ENCODE measurements at regions not wholly inside any gene's neighbourhood (a gene's known extent, or its start where the extent isn't known, plus 50 kb on each side); places are given as distances from the start of the nearest gene placed in this dataset.

DNA sequence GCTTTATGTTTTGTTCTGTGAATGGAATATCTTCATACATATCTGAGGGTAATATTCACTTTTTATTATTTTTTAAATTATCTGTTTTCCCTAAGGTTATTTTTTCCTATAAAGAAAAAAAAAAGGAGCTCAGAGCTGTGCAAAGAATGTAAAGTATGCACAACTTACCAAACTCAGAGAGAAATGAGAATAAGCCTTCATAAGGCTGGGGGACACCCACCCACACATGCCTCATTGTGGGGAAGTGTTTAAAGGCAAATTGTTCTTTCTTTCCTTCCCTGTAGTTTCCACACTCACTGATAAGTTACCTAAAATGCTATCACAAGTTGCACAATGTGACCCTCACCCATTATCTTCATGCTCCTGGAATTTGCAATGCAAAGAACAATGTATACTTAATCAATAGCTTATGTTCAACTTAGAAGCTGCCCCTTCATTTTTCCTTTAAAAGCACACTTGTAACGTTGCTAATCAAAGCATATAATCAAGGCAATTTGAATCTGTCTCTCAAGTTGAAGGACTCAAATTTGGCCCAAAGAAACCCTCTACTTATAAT lies 108.1 kb downstream of the GNAT3 start:
- DNase-seq (ENCODE audit: low spot score) (no peak), FAIRE-seq (no peak)

DNA sequence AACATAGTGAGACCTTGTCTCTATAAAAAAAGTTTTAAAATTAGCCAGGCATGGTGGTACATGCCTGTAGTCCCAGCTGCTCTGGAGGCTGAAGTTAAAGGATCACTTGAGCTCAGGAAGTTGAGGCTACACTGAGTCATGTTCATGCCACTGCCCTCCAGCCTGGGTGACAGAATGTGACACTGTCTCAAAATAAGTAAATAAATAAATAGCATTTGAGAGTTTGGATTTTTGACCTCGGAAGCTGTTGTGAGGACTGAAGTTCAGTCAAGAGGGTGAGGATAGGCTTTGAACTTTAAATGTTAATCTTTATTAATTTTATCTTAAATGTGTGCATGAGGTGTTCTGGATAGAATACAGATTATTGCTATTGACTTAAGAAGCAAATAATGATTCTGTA lies 110.2 kb downstream of the GNAT3 start:
- DNase-seq (ENCODE audit: low spot score) (no peak), FAIRE-seq (no peak)

DNA sequence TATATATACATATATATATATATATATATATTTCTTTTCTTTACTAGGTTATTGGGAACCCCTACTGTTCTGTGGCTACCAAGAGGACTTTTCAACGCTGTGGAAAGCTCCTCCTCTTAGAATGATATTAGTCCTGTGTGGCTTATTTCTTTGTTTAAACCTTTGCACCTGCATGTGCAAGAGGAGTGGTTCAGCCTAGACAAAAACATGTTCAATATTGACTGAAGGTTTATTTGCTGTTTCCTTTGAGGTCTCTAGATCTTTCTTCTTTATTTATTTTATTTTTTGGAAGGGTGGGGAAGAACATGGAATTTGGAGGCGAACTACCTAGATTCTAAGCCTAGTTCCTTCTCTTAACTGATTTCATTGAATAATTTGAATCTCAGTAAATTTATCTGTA lies 118.1 kb downstream of the GNAT3 start:
- FAIRE-seq (no peak), DNase-seq (ENCODE audit: low spot score) (no peak)

DNA sequence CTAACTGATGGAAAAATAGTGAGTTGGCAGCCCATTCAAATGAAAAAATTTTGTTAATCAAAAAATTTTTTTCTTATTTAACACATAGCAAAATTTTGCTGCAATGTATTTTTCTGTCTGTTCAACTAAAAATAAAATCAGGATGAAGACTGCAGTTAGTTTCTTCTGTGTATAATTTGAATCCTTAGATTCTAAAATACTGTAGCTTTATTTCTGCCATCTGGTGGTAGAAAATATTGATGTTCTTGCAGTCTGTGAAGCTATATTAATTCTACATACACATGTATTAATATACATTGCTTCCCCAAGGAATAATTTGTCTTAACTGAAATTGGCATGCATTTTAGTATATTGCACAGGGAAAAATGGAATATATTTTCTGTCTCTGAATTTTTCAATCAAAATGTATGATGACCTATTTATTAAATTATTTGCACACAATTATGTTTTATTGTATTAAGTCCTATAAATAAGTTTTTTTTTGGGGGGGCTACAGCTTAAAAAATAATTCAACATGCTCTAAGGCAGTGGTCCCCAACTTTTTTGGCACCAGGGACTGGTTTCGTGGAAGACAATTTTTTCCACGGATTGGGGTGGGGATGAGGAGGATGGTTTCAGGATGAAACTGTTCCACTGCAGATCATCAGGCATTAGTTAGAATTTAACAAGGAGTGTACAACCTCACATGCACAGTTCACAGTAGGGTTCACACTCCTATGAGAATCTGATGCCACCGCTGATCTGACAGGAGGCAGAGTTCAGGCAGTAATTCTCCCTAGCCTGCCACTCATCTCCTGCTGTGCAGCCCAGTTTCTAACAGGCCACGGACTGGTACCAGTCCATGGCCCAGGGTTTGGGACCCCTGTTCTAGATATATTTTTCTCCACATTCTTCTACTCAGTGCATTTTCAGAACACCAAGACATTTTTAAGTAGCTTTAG lies 119.4 kb downstream of the GNAT3 start:
- FAIRE-seq (no peak), DNase-seq (ENCODE audit: low spot score) (no peak)

DNA sequence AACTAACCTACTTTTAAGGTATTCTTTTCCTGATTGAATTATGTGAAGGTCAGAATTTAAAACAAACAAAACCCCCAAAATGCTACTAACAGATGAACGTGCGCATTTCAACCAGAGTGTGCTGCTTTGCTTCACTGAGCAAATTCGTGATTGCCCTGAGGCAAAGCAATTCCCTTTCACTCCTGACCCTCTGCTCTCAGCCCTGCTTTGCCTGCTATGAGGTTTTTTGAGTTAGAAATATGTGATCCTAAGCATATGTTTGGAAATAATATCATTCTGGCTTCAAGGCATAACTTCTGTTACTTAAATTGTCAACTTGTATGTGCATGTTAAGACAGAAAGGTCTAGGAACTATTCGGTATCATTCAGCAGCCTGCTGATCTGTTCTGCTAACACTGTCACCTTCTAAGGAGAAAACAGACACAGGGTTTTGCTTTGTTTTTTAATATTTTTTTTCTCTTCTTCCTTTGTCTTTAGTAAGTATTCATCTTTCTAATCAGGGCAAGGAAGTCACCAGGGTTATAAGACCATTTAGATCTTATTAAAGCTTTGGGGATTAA lies 124.2 kb downstream of the GNAT3 start:
- FAIRE-seq (peak; percentile 37), DNase-seq (ENCODE audit: low spot score) (no peak)

DNA sequence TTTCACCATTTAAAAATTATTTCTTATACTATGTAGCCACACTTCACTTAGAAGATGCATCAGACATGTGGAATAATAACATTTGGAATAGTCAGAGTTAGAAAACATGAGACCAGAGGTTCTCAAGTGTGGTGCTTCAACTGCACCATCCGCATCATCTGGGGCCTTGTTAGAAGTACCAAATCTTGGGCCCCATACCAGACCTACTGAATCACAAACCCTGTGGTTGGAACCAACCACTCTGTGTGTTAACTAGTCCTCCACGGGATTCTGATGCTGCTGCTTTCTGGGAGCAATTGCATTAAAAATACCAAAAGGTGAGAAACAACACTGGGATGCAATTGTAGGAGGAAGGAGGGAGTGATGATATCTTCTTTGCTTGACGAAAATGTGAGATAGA lies 125.2 kb downstream of the GNAT3 start:
- FAIRE-seq (peak; percentile 13), DNase-seq (ENCODE audit: low spot score) (no peak)

DNA sequence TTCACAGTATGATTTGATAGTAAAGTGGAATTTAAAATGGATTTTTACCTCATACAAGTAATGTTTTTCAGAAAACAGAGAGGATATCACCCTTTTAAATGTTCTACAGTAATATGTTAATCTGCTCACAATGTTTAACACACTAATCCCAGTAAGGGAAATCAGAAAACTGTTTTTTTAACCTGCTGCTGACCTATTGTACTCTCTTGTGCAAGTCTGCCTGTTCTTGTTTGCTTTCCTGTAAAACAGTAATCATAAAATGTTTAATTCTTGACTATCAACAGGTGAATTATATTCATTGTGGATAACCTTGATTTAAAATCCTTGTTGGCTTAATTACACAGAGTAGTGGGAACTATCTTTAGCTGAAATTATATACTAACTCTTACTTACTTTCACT lies 126.4 kb downstream of the GNAT3 start:
- no peak for DNase-seq (ENCODE audit: low spot score)

DNA sequence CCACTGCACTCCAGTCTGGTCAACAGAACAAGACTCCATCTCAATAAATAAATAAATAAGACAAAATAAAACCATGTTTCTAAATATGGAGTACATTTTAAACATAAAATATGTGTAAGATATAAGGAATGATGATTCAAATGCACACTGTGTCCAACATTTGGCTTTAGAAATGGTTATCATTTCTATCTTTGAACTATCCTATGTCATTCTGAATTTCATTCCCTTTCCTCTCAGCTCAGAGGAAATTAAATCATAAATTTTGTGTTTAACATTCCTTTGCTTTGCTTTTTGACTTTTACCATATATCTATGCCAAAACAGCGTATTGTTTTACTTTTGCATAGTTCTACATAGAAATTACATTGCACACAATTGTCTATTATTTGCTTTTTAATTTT lies 130.9 kb downstream of the GNAT3 start:
- DNase-seq (ENCODE audit: low spot score) (no peak), FAIRE-seq (no peak)

More for the DNA sequence above, 126.4 kb downstream of the GNAT3 start:
- no peak for FAIRE-seq

DNA sequence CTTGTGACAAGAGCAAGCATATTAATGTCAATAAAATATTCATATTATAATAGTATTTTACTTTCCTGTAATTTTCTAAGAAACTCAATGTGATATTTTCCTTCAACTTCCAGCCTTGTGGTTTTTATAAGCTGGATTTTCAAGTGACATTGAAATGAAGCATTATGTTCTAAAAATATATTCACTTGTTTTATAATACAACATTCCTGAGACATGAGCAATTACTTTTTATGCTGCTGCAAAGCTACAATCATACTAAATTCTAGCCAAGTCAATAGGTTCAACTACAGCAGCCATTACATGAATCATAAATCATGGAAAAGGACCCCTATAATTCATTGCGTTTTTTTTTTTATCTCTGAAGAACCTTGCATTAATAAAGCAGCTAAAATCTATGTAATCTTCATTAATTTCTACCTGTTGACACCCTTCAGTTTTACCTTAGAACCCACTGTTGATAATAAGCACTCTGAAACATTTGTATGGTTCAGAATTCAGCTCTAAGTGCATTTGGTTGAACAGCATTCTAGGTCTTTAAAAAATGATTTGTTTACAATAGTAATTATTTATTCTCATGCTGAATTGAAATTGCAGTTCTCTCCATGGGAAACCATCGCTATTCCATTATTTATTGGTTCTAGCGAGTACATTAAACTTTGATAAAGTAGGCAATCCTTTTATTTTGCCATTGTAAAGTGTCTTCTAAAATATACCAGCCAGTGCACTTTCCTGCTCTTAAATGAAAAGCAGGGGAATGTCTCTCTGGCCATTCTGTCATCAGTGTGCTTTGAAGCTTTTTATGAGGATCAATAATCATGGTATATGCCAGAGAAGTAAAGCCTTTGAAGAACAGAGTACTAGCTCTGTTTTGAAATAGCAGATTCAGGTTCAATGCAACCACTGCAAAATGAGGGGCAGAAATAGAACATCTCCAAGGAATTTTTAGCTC lies 132.6 kb downstream of the GNAT3 start:
- DNase-seq (ENCODE audit: low spot score) (peak; percentile 57), FAIRE-seq (peak; percentile 70)

DNA sequence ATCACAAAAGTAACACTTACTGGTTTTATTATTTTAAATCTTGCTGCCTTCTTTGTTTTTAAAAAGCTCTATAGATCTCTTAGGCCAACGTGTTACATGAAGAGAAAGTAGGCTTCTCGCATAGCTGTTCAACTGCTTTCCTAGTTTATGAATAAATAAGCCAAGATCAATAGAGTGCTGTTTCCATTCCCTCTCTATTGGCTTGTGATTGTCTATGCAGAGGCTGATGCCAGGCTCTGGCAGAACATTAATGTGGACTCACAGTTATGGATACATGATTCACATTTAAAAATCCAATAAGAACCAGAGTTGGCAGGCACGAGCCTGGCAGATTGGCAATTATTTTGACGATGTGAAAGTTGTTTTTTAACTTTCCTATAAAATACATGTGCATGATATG lies 137.5 kb downstream of the GNAT3 start:
- FAIRE-seq: no peak
- no peak for DNase-seq (ENCODE audit: low spot score)

DNA sequence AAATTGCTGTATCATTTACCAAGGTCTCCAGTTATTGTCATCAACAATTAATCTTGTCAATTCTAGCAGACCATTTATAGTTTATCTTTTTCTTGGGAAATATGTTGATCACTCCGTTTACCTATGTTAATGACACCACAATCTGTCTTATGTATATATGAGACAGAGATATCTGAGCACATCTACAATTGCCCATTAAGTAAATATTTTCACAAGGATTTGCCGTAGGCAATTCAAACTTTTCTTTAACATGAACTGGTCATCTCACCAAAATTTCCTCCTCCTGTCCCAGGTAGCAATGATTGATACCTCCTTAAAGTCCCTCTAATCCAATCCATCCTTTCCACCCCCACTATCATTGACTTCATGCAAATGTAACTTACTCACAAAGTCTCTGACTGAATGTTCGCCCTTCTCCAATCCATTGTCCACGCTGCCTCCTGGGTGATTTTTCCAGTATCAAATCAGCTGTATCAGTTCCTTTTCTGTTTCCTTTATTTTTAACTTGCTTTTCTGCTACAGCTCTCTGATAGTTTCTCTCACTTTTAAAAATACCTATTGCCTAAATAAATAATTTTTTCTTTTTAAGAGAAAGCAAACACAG lies 138.3 kb downstream of the GNAT3 start:
- peak; percentile 20 for FAIRE-seq

DNA sequence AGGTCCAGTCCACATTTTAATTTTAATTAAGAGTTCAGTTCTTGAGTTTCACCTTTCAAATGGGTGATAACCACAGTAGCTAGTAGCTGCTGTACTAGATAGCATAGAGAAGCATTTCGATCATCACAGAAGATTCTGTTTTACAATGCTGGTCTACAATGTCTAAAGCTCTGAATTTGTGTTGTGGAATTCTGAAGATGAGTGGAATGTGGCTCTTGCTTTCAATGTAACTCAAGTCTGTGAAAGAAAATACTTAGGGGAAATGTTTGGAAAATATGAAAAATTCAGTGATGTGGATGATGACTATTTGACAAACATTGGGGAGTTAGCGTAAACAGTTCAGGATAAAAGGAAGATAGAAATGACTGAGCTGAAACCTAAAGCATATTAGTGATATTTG lies 139.4 kb downstream of the GNAT3 start:
- DNase-seq (ENCODE audit: low spot score) (no peak), FAIRE-seq (peak; percentile 9)

More for the DNA sequence above, 138.3 kb downstream of the GNAT3 start:
- DNase-seq (ENCODE audit: low spot score): no peak

DNA sequence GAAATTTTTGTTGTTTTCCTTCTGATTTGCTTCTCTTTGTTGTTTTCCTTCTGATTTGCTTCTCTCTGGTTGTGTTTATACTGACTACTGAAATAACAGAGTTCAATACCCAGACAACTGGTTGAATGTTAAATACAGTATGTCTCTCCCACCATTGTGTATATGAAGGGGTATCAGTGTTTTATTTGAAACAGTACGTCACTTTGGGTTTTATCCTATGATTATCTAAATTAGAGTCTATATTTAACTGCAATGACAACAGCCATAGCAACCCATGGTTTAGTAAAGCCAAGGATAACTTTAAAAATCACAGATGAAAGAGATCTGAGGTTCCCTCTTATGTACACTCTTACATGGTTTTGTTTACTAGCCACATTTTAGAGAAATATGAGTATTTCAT lies 141.3 kb downstream of the GNAT3 start:
- FAIRE-seq (no peak), DNase-seq (ENCODE audit: low spot score) (no peak)

DNA sequence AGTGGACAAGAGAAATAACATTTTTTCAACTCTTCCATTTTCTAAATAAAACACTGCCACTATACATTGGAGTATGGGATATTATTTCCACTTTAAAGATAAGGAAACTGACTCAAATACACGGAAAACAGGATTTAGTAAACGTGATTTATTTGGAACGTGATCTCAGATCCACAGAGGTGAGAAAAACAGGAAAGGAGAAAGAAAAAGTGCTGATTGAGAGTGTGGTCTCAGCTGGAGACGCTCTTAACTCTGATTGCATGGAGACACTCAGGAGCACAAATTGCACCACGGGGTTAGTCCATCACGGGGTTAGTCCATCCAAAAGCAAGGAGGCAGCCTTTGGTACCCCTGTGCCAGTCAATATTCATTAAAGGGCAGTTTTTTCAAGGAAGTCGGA lies 142.5 kb downstream of the GNAT3 start:
- DNase-seq (ENCODE audit: low spot score) (no peak), FAIRE-seq (no peak)

DNA sequence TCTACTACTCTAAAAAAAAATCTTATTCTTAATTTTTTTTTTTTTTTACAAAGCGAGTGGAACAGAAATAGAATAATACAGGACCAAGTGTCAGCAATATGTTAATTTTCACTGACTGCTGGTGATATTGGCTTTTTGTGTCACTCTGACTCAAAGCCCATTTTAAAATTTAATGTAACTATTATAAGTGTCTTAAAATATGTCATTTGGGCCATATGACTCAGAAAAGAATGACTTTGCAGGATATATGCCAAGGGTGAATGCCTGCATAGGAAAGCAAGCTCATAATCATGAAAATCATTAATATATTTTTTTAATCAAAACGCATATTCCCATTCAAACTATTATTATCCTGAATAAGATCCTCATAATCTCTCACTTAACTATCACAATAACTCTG lies 149.2 kb downstream of the GNAT3 start:
- no peak for DNase-seq (ENCODE audit: low spot score)
- no peak for FAIRE-seq

DNA sequence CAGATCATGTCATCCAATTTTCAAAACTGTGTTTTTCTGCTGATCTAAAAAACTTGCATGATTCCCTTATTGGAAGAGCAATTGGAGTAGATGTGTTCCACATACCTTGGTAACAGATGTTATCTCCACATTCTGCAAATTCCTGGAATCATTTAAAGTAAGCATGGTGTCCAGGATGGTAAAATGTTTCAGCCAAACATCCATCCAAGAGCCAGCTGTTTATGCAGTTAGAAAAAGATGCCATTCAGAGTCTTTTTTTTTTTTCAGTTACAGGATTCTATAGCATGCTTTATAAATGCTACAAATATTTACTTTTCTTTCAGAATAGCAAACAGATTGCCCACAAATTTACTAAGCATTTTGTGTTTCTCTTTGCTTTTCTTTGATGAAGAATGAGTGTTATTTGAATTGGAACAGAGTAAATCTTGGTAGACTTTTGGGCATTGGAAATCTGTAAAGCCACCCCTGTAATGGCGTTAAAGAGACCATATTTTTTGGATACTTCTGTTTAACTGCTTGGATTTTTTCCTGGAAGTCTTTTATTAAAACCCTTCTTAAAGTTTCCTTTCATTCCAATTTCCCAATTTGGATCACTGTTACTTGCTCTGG lies 149.8 kb downstream of the GNAT3 start:
- peak; percentile 23 for DNase-seq (ENCODE audit: low spot score)
- no peak for FAIRE-seq

DNA sequence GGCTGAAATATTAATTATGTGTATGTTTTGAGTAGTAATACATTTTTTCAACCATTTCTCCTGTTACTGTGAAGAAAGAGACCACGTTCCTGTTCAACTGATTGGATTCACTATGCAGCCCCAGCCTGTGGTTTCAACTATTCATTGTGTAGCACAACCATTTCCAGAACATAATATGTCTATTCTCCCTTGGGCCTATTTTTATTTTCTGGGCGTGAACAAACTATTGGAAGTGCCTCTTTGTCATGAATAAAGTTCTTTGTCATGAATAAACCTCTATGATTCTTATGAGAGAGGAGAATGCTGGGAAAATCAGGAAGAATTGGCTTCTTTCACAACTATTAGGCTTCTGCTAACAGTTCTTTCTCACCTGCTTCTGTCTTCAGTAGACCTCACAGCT lies 152.4 kb downstream of the GNAT3 start:
- FAIRE-seq: no peak
- DNase-seq (ENCODE audit: low spot score): no peak

DNA sequence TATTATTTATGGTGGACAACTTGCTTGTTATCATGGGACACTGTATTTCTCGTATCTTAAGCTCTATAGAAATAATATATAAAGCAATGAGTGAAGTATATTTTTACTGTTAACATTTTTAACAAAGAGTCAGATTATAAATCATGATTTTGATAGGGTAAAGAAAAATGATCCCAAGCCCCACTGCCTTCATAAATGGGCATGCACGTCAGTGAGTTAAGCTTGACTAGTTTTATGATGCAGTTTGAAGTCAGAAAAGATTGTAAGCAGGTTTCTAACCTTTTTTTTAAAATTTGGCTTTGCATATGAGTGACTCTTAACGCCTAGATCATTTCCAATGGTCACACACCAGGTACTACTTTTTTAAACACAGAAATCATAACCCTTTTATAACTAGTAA lies 152.8 kb downstream of the GNAT3 start:
- DNase-seq (ENCODE audit: low spot score) (no peak), FAIRE-seq (no peak)

DNA sequence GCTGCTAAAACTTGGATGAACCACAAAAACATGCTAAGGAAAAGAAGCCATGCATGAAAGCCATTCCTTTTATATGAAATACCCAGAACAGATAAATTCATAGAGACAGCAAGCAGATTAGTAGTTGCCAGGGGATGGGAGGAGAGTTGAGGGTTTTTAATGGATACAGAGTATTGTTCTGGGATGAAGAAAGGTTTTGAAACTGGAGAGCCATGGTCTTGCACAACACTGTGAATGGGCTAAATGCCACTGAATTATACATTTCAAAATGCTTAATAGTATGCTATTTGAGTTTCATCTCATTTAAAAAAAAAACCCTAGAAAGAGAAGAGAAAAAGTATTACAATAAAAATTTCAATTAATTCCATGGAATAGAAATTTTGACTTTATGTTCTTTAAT lies 154.3 kb downstream of the GNAT3 start:
- DNase-seq (ENCODE audit: low spot score): no peak

DNA sequence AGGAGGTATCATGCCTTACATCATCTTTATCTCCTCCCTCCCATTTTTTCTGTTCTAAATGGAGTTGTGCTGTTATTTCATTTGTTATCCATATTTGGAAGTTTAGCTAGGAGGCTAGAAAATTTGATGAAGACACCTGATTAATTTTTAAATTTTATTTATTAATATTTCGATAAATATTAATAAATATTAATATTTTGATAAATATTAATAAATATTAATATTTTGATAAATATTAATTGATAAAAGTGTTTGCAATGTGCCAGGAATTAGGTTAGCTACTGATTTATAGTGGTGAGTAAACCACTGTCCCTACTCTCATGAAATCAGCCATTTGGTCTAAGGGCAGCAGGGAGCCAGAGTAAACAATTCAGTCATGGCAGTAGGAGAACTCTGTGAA lies 161.4 kb downstream of the GNAT3 start:
- no peak for DNase-seq (ENCODE audit: low spot score)
- FAIRE-seq: no peak

More for the DNA sequence above, 154.3 kb downstream of the GNAT3 start:
- no peak for FAIRE-seq

DNA sequence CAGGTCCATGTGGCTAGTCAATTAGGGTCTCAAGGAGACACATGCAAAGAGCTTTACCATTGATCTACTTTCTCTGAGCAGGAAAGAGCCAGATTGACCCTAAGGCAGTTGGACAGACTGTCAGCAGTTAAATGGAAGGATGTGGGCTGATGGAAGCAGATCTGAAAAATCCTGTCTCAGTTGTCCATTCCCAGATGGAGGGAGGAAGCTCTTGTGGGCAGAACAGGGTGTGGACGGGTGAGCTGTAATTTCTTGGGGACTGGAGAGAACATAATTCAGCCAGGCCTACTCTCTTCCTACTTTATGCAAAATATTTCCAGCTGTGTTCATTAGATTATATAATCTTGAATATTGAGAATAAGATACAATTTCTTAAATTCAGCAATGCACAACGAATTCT lies 163.6 kb downstream of the GNAT3 start:
- no peak for FAIRE-seq
- no peak for DNase-seq (ENCODE audit: low spot score)
